HG02938 (cell line): ENCODE measurements at regions not wholly inside any gene's neighbourhood (a gene's known extent, or its start where the extent isn't known, plus 50 kb on each side); places are given as distances from the start of the nearest gene placed in this dataset.

Source experiments
- ATAC-seq: cut with Tn5 transposase; IDR thresholded peaks from one replicate; pipeline ENCODE4 v1.9.1; 2021; ENCODE audit warnings: mild to moderate bottlenecking, moderate library complexity; ENCODE audit not compliant: unreplicated experiment

- no peak for ATAC-seq
Observed at GRCh38 chr15:95826412-95827195, 503.9 kb upstream of the NR2F2 start.

GRCh38 chr15:95829062-95829461 is 501.4 kb upstream of the NR2F2 start:
- ATAC-seq = no peak

- ATAC-seq = no peak
Observed at GRCh38 chr15:95830281-95830680, 500.2 kb upstream of the NR2F2 start.

- ATAC-seq = no peak
Observed at GRCh38 chr15:95832668-95833067, 497.8 kb upstream of the NR2F2 start.

- ATAC-seq = no peak
Observed at GRCh38 chr15:95834028-95834804, 496.3 kb upstream of the NR2F2 start.

- ATAC-seq = no peak
Observed at GRCh38 chr15:95836536-95836935, 494.0 kb upstream of the NR2F2 start.

- no peak for ATAC-seq
Observed at GRCh38 chr15:95837341-95838004, 493.0 kb upstream of the NR2F2 start.

GRCh38 chr15:95839367-95839782 is 491.1 kb upstream of the NR2F2 start:
- peak; percentile 98 for ATAC-seq

GRCh38 chr15:95840004-95840403 is 490.5 kb upstream of the NR2F2 start:
- ATAC-seq = no peak

GRCh38 chr15:95840855-95841254 is 489.6 kb upstream of the NR2F2 start:
- no peak for ATAC-seq

- ATAC-seq = no peak
Observed at GRCh38 chr15:95842576-95842975, 487.9 kb upstream of the NR2F2 start.

- ATAC-seq = no peak
Observed at GRCh38 chr15:95843241-95843910, 487.1 kb upstream of the NR2F2 start.

GRCh38 chr15:95845862-95846515 is 484.5 kb upstream of the NR2F2 start:
- no peak for ATAC-seq

GRCh38 chr15:95848126-95848525 is 482.4 kb upstream of the NR2F2 start:
- ATAC-seq = no peak

GRCh38 chr15:95850837-95851236 is 479.7 kb upstream of the NR2F2 start:
- ATAC-seq = no peak

GRCh38 chr15:95853350-95853749 is 477.1 kb upstream of the NR2F2 start:
- no peak for ATAC-seq

- no peak for ATAC-seq
Observed at GRCh38 chr15:95857124-95857757, 473.3 kb upstream of the NR2F2 start.

GRCh38 chr15:95857758-95858157 is 472.7 kb upstream of the NR2F2 start:
- no peak for ATAC-seq

- ATAC-seq = no peak
Observed at GRCh38 chr15:95860406-95860805, 470.1 kb upstream of the NR2F2 start.

- ATAC-seq = peak; percentile 88
Observed at GRCh38 chr15:95864467-95864886, 466.0 kb upstream of the NR2F2 start.
